GM23338 (cell line): ENCODE measurements at regions not wholly inside any gene's neighbourhood (a gene's known extent, or its start where the extent isn't known, plus 50 kb on each side); places are given as distances from the start of the nearest gene placed in this dataset.

ENCODE experiments used
- ATAC-seq: fragments of 200-7000 bp; cut with Tn5 transposase; 3 replicates; pipeline ENCODE4 v1.9.1; 2020
- DNase-seq: peaks from one replicate; pipeline ENCODE4 v3.0.0-alpha.2; 2015; ENCODE audit warnings: low spot score
- H2AFZ ChIP-seq: fragments of 200-600 bp; sonication (generic); 2 replicates; pipeline ENCODE4 v1.8.0; 2016; ENCODE audit warnings: antibody characterized with exemption, mild to moderate bottlenecking, moderate library complexity
- H3F3A ChIP-seq: fragments of 200-600 bp; sonication (generic); replicated peaks from 2 replicates; pipeline ENCODE4 v1.8.0; 2017; ENCODE audit warnings: antibody characterized with exemption, mixed run types, low read depth
- H3K27ac ChIP-seq: fragments of 200-600 bp; sonication (generic); 2 replicates; pipeline ENCODE4 v1.6.1; 2016; ENCODE audit warnings: low read depth
- H3K27me3 ChIP-seq: fragments of 200-600 bp; sonication (generic); 2 replicates; pipeline ENCODE4 v1.8.0; 2016; ENCODE audit warnings: mild to moderate bottlenecking, mixed run types, moderate library complexity; ENCODE audit not compliant: insufficient read depth
- H3K36me3 ChIP-seq: fragments of 200-600 bp; sonication (generic); 2 replicates; pipeline ENCODE4 v1.8.0; 2016; ENCODE audit warnings: mild to moderate bottlenecking; ENCODE audit not compliant: insufficient read depth
- H3K4me1 ChIP-seq: fragments of 200-600 bp; sonication (generic); 2 replicates; pipeline ENCODE4 v1.8.0; 2016; ENCODE audit warnings: mild to moderate bottlenecking, moderate library complexity; ENCODE audit not compliant: insufficient read depth
- H3K4me2 ChIP-seq: fragments of 200-600 bp; sonication (generic); 2 replicates; pipeline ENCODE4 v1.7.1; 2017; ENCODE audit warnings: mixed run types
- H3K4me3 ChIP-seq: fragments of 200-600 bp; sonication (generic); 2 replicates; pipeline ENCODE4 v1.6.1; 2016; ENCODE audit warnings: mixed run types
- H3K79me2 ChIP-seq: fragments of 200-600 bp; sonication (generic); replicated peaks from 2 replicates; pipeline ENCODE4 v1.8.0; 2017; ENCODE audit warnings: mild to moderate bottlenecking; ENCODE audit not compliant: insufficient read depth
- H3K9me2 ChIP-seq: fragments of 200-600 bp; sonication (generic); 2 replicates; pipeline ENCODE4 v1.8.0; 2017; ENCODE audit not compliant: insufficient read depth
- H4K20me1 ChIP-seq: fragments of 200-600 bp; sonication (generic); replicated peaks from 2 replicates; pipeline ENCODE4 v1.8.0; 2017; ENCODE audit warnings: mild to moderate bottlenecking; ENCODE audit not compliant: insufficient read depth
- H3K27ac Mint-ChIP-seq: 2 replicates; pipeline ENCODE4 v1.8.0; 2020; ENCODE audit warnings: inconsistent platforms, mild to moderate bottlenecking, moderate library complexity, mixed read lengths
- H3K27me3 Mint-ChIP-seq: 3 replicates; pipeline ENCODE4 v1.8.0; 2022; ENCODE audit warnings: low read depth, mild to moderate bottlenecking, moderate library complexity, mixed read lengths, inconsistent platforms; ENCODE audit not compliant: insufficient read depth, poor library complexity
- H3K36me3 Mint-ChIP-seq: 3 replicates; pipeline ENCODE4 v1.8.0; 2021; ENCODE audit warnings: low read depth, mild to moderate bottlenecking, inconsistent platforms, moderate library complexity, mixed read lengths
- H3K4me1 Mint-ChIP-seq: 3 replicates; pipeline ENCODE4 v1.8.0; 2020; ENCODE audit warnings: mild to moderate bottlenecking, inconsistent platforms, mixed read lengths
- H3K4me3 Mint-ChIP-seq: 3 replicates; pipeline ENCODE4 v1.8.0; 2021; ENCODE audit warnings: moderate library complexity, mild to moderate bottlenecking, inconsistent platforms, mixed read lengths
- H3K9me3 Mint-ChIP-seq: 3 replicates; pipeline ENCODE4 v1.8.0; 2020; ENCODE audit warnings: moderate library complexity, mild to moderate bottlenecking, inconsistent platforms, mixed read lengths
- CREB1 ChIP-seq: fragments of 250-450 bp; sonication (Bioruptor Pico); IDR thresholded peaks from 2 replicates; pipeline ENCODE4 v1.5.0; 2020; ENCODE audit warnings: low read depth, mild to moderate bottlenecking, moderate library complexity
- CTCF ChIP-seq, 2 experiments: fragments of 200-600 bp in 1 of 2; sonication (generic) in 1 of 2; conservative IDR thresholded peaks; 2 replicates each; pipeline versions ENCODE4 v1.5.1 to v1.6.1; 2016 to 2017; ENCODE audit warnings: antibody characterized with exemption in 2 of 2, low read depth in 2 of 2, mild to moderate bottlenecking in 2 of 2, moderate library complexity in 1 of 2
- ETS1 ChIP-seq: IDR thresholded peaks from 2 replicates; pipeline ENCODE4 v1.6.1; 2016; ENCODE audit warnings: antibody characterized with exemption
- EZH2 ChIP-seq: fragments of 200-600 bp; sonication (generic); IDR thresholded peaks from one replicate; pipeline ENCODE4 v1.8.0; 2017; ENCODE audit warnings: antibody characterized with exemption, mild to moderate bottlenecking, low read depth; ENCODE audit not compliant: unreplicated experiment
- EZH2phosphoT487 ChIP-seq: fragments of 200-600 bp; sonication (generic); IDR thresholded peaks from one replicate; pipeline ENCODE4 v1.8.1; 2018; ENCODE audit warnings: antibody characterized with exemption; ENCODE audit not compliant: unreplicated experiment
- JUNB ChIP-seq: IDR thresholded peaks from one replicate; pipeline ENCODE4 v1.6.1; 2016; ENCODE audit warnings: antibody characterized with exemption; ENCODE audit not compliant: unreplicated experiment
- NANOG ChIP-seq: IDR thresholded peaks from 2 replicates; pipeline ENCODE4 v1.6.1; 2016; ENCODE audit warnings: antibody characterized with exemption, borderline replicate concordance
- POLR2AphosphoS5 ChIP-seq: IDR thresholded peaks from 2 replicates; pipeline ENCODE4 v1.6.1; 2016; ENCODE audit warnings: antibody characterized with exemption, low read depth
- REST ChIP-seq: IDR thresholded peaks from one replicate; pipeline ENCODE4 v1.6.1; 2018; ENCODE audit warnings: antibody characterized with exemption; ENCODE audit not compliant: unreplicated experiment
- STAT1 ChIP-seq: IDR thresholded peaks from one replicate; pipeline ENCODE4 v1.6.1; 2016; ENCODE audit warnings: antibody characterized with exemption; ENCODE audit not compliant: unreplicated experiment
- ZNF114 ChIP-seq: fragments of 250-450 bp; sonication (Bioruptor Pico); IDR thresholded peaks from 2 replicates; pipeline ENCODE4 v1.5.0; 2020; ENCODE audit warnings: mild to moderate bottlenecking, moderate library complexity
- ZNF331 ChIP-seq: fragments of 250-450 bp; sonication (Bioruptor Pico); IDR thresholded peaks from 2 replicates; pipeline ENCODE4 v1.5.0; 2020; ENCODE audit warnings: low read depth, mild to moderate bottlenecking, moderate library complexity
- ZNF462 ChIP-seq: fragments of 250-450 bp; sonication (Bioruptor Pico); IDR thresholded peaks from 2 replicates; pipeline ENCODE4 v1.5.0; 2020; ENCODE audit warnings: mild to moderate bottlenecking, moderate library complexity

GRCh38 chr5:53236683-53237082 lies 127.1 kb upstream of the MOCS2 start:
- Histone ChIP-seq H4K20me1 (no peaks in the 10 kb centered on the region), H3F3A (no peaks in the 10 kb centered on the region), H3K79me2 (no peaks in the 10 kb centered on the region), H3K27ac (no peak overlapping the region), H3K4me1 (no peaks in the 10 kb centered on the region), H3K36me3 (no peaks in the 10 kb centered on the region), H2AFZ (no peak overlapping the region), H3K27me3 (no peaks in the 10 kb centered on the region), H3K9me2 (peaks cover 10% of the 10 kb centered on the region), H3K4me2 (no peak overlapping the region), H3K4me3 (no peak overlapping the region)
- Mint-ChIP-seq H3K27me3 (no peaks in the 10 kb centered on the region), H3K4me3 (no peak overlapping the region), H3K9me3 (peaks cover 4% of the 10 kb centered on the region; the same call in 2 of the 3 replicates), H3K27ac (no peak overlapping the region), H3K4me1 (no peaks in the 10 kb centered on the region), H3K36me3 (no peaks in the 10 kb centered on the region)
- ATAC-seq (no peak), DNase-seq (no peak)
- TF ChIP-seq JUNB (no peak), EZH2phosphoT487 (no peak), CREB1 (CRISPR knock-in tag) (no peak), REST (no peak), ZNF114 (CRISPR knock-in tag) (no peak), STAT1 (no peak), CTCF (conservative IDR thresholded peaks at IDR 0.05; ENCODE audit: low read depth in 2 of 2) (no peak), NANOG (no peak), ZNF331 (CRISPR knock-in tag) (no peak), ZNF462 (CRISPR knock-in tag) (no peak), POLR2AphosphoS5 (no peak), ETS1 (no peak), EZH2 (no peak)
